Neural progenitor cell (in vitro differentiated cells): ENCODE measurements at regions not wholly inside any gene's neighbourhood (a gene's known extent, or its start where the extent isn't known, plus 50 kb on each side); places are given as distances from the start of the nearest gene placed in this dataset.

Experiments used
- CTCF ChIP-seq: fragments of 200-600 bp; sonication (generic); IDR thresholded peaks from 2 replicates; pipeline ENCODE4 v1.5.1; 2017; ENCODE audit warnings: antibody characterized with exemption, mild to moderate bottlenecking
- EZH2 ChIP-seq: fragments of 200-600 bp; sonication (generic); IDR thresholded peaks from 2 replicates; pipeline ENCODE4 v1.6.1; 2017; ENCODE audit warnings: antibody characterized with exemption, mild to moderate bottlenecking, moderate library complexity
- EZH2phosphoT487 ChIP-seq: fragments of 200-600 bp; sonication (generic); IDR thresholded peaks from 2 replicates; pipeline ENCODE4 v1.6.1; 2017; ENCODE audit warnings: antibody characterized with exemption

- no peak for TF ChIP-seq CTCF
- TF ChIP-seq EZH2, result no peak
- no peak for TF ChIP-seq EZH2phosphoT487
Measured at GRCh38 chr14:42000450-42000849, 393.8 kb downstream of the LRFN5 start.
